LNCaP clone FGC (cell line): ENCODE measurements at regions not wholly inside any gene's neighbourhood (a gene's known extent, or its start where the extent isn't known, plus 50 kb on each side); places are given as distances from the start of the nearest gene placed in this dataset.

ENCODE experiments used
- DNase-seq: peaks from one replicate; pipeline ENCODE4 v3.0.0-alpha.2; 2011; ENCODE audit warnings: low read depth
- H3K4me3 ChIP-seq: 2 replicates; pipeline ENCODE4 v1.5.1; 2011; ENCODE audit warnings: mild to moderate bottlenecking, low read depth, low read length, control low read depth
- TF ChIP-seq, protein P1 (sequence below): IDR thresholded peaks from 2 replicates; pipeline ENCODE4 v1.5.1; 2012; ENCODE audit warnings: mild to moderate bottlenecking; ENCODE audit not compliant: control insufficient read depth, insufficient read depth; ENCODE audit errors: extremely low read depth

GRCh38 chr15:31499236-31499952 lies 172.8 kb downstream of the KLF13 start:
- no peak overlapping the region for H3K4me3 ChIP-seq
- TF ChIP-seq, protein P1, sequence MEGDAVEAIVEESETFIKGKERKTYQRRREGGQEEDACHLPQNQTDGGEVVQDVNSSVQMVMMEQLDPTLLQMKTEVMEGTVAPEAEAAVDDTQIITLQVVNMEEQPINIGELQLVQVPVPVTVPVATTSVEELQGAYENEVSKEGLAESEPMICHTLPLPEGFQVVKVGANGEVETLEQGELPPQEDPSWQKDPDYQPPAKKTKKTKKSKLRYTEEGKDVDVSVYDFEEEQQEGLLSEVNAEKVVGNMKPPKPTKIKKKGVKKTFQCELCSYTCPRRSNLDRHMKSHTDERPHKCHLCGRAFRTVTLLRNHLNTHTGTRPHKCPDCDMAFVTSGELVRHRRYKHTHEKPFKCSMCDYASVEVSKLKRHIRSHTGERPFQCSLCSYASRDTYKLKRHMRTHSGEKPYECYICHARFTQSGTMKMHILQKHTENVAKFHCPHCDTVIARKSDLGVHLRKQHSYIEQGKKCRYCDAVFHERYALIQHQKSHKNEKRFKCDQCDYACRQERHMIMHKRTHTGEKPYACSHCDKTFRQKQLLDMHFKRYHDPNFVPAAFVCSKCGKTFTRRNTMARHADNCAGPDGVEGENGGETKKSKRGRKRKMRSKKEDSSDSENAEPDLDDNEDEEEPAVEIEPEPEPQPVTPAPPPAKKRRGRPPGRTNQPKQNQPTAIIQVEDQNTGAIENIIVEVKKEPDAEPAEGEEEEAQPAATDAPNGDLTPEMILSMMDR: no peak
- no peak for DNase-seq

- no peak overlapping the region for H3K4me3 ChIP-seq
- TF ChIP-seq, protein P1: no peak
- DNase-seq: no peak
Measured at GRCh38 chr15:31499953-31500765, 173.5 kb downstream of the KLF13 start.

DNA sequence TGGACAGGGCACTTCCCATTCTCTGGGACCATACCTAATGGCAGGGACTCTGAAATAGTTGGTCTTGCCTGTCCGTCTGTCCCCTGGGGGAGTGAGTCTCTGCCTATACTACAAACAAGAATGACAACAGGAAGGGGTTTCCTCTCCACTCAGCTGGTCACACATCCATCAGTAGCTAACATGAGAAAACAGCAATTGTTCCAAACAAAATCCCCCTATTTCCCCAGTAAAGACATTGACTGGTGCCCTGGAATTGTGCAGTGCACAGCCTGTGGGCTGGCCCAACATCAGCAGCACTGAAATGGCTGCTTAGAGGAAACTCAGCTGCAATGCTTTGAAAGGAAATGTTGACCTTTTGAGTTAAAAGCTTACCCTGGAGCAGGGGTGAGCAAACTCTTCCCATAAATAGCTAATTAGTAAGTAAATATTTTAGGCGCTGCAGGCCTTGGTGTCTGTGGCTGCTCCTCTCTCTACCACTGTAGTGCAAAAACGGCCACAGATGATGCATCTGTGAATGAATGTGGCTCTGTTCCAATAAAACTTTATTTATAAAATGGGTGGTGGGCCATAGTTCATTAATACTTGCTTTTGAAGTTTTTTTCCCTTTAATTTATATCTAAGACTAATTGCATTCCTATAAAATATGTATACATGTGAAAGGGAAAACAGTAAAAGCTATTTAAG lies 174.3 kb downstream of the KLF13 start:
- H3K4me3 ChIP-seq: no peak overlapping the region
- DNase-seq: no peak

GRCh38 chr15:31501536-31502157 lies 175.0 kb downstream of the KLF13 start:
- no peak overlapping the region for H3K4me3 ChIP-seq
- no peak for DNase-seq
- TF ChIP-seq, protein P1: no peak

More for the DNA sequence above, 174.3 kb downstream of the KLF13 start:
- TF ChIP-seq, protein P1: no peak

- TF ChIP-seq, protein P1: no peak
- DNase-seq: no peak
- H3K4me3 ChIP-seq: no peak overlapping the region
Measured at GRCh38 chr15:31502541-31503229, 176.1 kb downstream of the KLF13 start.

DNA sequence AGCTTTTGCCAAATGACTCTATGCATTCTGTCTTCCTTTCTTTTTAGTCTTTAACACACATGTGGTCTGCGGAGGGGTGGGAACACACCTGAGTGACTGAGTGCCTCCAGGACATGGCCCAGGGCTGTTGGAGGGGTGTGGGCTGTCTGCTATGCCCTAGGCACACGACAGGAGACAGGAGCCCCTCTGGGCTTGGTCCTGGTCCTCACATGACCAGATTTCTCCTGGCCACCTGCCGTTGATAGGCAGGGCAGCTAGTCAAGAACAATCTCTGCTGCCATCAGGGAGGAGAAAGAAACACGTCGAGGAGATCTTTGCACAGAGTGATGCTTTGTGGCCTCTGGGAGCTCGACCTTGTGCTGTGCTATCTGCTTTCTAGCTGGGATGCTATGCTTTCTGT lies 176.6 kb downstream of the KLF13 start:
- no peak for DNase-seq
- H3K4me3 ChIP-seq: no peak overlapping the region
- TF ChIP-seq, protein P1: no peak
